ENCODE measurements at regions not wholly inside any gene's neighbourhood (a gene's known extent, or its start where the extent isn't known, plus 50 kb on each side); places are given as distances from the start of the nearest gene placed in this dataset.

DNA sequence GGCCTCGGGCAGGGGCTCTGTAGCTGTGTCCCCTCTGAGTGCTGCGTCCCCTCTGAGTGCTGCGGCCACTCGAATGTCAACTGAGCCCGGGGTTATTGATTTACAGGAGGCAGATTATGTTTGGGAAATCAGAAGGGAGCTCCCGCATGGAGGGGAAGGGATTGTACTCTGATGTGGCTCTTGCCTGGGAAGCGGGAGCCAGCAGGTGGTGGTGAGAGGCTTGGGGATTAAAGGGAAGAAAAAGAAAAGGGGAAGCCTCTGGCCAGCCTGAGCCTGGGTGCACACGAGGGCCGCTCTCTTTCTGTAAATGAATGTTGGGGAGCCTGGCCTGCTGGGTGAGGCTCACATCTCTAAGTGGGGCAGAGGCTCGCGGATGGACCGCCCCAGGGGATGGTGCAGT, 143.7 kb downstream of the AACS start:
- intact Hi-C loops (cut with micrococcal nuclease), result no loop called here
- H3K36me3 Mint-ChIP-seq (ENCODE audit: insufficient read depth, unreplicated experiment), result no peaks in the 10 kb centered on the region
- no peaks in the 10 kb centered on the region for H3K4me1 Mint-ChIP-seq (ENCODE audit: insufficient read depth, unreplicated experiment)
- TF ChIP-seq, protein P1, sequence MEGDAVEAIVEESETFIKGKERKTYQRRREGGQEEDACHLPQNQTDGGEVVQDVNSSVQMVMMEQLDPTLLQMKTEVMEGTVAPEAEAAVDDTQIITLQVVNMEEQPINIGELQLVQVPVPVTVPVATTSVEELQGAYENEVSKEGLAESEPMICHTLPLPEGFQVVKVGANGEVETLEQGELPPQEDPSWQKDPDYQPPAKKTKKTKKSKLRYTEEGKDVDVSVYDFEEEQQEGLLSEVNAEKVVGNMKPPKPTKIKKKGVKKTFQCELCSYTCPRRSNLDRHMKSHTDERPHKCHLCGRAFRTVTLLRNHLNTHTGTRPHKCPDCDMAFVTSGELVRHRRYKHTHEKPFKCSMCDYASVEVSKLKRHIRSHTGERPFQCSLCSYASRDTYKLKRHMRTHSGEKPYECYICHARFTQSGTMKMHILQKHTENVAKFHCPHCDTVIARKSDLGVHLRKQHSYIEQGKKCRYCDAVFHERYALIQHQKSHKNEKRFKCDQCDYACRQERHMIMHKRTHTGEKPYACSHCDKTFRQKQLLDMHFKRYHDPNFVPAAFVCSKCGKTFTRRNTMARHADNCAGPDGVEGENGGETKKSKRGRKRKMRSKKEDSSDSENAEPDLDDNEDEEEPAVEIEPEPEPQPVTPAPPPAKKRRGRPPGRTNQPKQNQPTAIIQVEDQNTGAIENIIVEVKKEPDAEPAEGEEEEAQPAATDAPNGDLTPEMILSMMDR (IDR thresholded peaks at IDR 0.05; ENCODE audit: unreplicated experiment), result no peak
- POLR2A ChIA-PET, result no interaction called here
- no peak overlapping the region for H3K4me3 Mint-ChIP-seq (ENCODE audit: unreplicated experiment)
- H3K27me3 Mint-ChIP-seq (ENCODE audit: insufficient read depth, unreplicated experiment), result peaks cover 62% of the 10 kb centered on the region
- no TSS peak for BruUV-seq (replicated peaks)
- DNase-seq (ENCODE audit: unreplicated experiment), result no peak
- CTCF ChIA-PET, result no interaction called here
- no peak overlapping the region for H3K27ac Mint-ChIP-seq (ENCODE audit: low read depth, unreplicated experiment)
- H3K9me3 Mint-ChIP-seq (ENCODE audit: unreplicated experiment), result no peaks in the 10 kb centered on the region

DNA sequence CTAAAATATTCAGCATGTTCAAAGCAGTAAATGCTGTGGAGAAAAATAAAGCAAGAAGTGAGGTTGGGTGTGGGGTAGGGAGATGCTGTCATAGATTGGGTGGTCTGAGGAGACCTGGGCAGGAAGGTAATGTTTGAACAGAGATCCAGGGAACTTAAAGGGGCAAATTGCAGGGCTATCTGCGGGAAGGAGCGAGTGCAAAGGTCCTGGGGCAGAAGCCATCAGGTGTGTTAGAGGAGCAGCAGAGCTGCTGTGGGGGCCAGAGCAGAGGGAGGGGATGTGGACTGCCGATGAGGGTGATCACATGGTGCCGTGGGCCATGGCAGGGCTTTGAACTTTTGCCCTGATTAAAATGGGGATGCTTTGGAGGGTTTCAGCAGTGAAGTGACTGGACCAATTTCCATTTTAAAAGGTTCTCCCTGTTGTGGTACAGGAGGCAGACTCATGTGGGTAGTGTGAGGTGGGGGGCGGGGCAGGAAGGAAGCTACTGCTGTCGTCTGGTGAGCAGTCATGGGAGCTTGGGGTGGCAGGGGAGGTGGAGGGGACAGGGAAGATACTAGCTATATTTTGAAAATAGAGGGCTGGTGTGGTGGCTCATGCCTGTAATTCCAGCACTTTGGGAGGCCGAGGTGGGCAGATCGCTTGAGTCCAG, 145.0 kb downstream of the AACS start:
- BruUV-seq (replicated peaks), result no TSS peak
- no peak for DNase-seq (ENCODE audit: unreplicated experiment)
- Mint-ChIP-seq H3K27me3 (ENCODE audit: insufficient read depth, unreplicated experiment) (peaks cover 75% of the 10 kb centered on the region), H3K27ac (ENCODE audit: low read depth, unreplicated experiment) (no peak overlapping the region), H3K4me3 (ENCODE audit: unreplicated experiment) (no peak overlapping the region), H3K4me1 (ENCODE audit: insufficient read depth, unreplicated experiment) (no peaks in the 10 kb centered on the region), H3K9me3 (ENCODE audit: unreplicated experiment) (no peaks in the 10 kb centered on the region), H3K36me3 (ENCODE audit: insufficient read depth, unreplicated experiment) (no peaks in the 10 kb centered on the region)
- ChIA-PET POLR2A (no interaction called here), CTCF (no interaction called here)
- TF ChIP-seq, protein P1 (IDR thresholded peaks at IDR 0.05; ENCODE audit: unreplicated experiment), result no peak
- intact Hi-C loops (cut with micrococcal nuclease), result no loop called here

DNA sequence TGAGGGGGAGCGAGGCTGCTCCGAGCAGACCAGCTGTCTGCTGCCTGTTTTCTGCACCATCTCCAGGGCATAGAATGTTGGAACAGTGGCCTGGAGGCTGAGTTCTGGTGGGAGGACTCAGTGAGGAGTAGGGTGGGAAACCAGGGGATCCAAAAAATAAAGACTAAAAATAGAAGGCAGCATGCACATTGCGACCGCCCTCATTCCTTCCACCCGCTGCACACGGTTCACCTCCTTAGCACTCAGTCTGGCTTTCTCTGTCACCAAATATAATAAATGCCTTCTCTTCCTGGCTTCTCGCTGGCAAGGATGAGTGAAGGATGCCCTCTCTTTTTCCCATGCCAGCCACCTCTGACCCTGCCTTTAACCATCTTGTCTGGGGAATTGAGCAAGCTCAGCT, 146.2 kb downstream of the AACS start:
- Mint-ChIP-seq H3K4me1 (ENCODE audit: insufficient read depth, unreplicated experiment) (no peaks in the 10 kb centered on the region), H3K27me3 (ENCODE audit: insufficient read depth, unreplicated experiment) (peaks cover 72% of the 10 kb centered on the region), H3K36me3 (ENCODE audit: insufficient read depth, unreplicated experiment) (no peaks in the 10 kb centered on the region), H3K4me3 (ENCODE audit: unreplicated experiment) (no peak overlapping the region), H3K27ac (ENCODE audit: low read depth, unreplicated experiment) (no peak overlapping the region), H3K9me3 (ENCODE audit: unreplicated experiment) (no peaks in the 10 kb centered on the region)
- CTCF ChIA-PET, result interaction anchor here (1.2 kb wide), 1 partner anchor 9 kb away, joined by 5 read pairs; no protein-coding TSS in a partner anchor
- POLR2A ChIA-PET, result no interaction called here
- TF ChIP-seq, protein P1 (IDR thresholded peaks at IDR 0.05; ENCODE audit: unreplicated experiment), result no peak
- DNase-seq (ENCODE audit: unreplicated experiment), result no peak
- no TSS peak for BruUV-seq (replicated peaks)
- intact Hi-C loops (cut with micrococcal nuclease), result no loop called here

DNA sequence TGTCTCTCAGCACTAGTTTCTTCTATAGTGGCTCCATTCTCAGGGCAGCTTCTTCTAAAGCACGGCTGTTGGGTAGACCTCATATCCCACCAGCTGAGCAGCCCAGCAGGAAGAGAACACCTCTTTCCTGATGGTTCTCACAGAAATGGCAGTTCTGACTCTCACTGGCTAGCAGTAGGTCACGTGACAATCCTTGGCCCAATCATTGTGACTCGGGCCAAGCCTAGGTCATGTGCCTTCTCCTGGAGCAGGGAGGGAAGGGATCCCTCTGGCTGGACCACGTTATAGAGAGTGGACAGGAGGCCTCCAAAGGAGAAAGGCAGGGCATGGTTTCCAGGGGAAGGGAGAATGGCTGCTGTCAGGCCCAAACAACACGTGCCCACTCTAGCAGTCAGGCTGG, 149.1 kb downstream of the AACS start:
- no peak for DNase-seq (ENCODE audit: unreplicated experiment)
- ChIA-PET CTCF (interaction anchor here (1.4 kb wide), 1 partner anchor 11 kb away, joined by 3 read pairs; no protein-coding TSS in a partner anchor), POLR2A (no interaction called here)
- no peaks in the 10 kb centered on the region for H3K9me3 Mint-ChIP-seq (ENCODE audit: unreplicated experiment)
- intact Hi-C loops (cut with micrococcal nuclease), result no loop called here
- no peak overlapping the region for H3K4me3 Mint-ChIP-seq (ENCODE audit: unreplicated experiment)
- H3K36me3 Mint-ChIP-seq (ENCODE audit: insufficient read depth, unreplicated experiment), result no peaks in the 10 kb centered on the region
- peaks cover 44% of the 10 kb centered on the region for H3K27me3 Mint-ChIP-seq (ENCODE audit: insufficient read depth, unreplicated experiment)
- no TSS peak for BruUV-seq (replicated peaks)
- H3K4me1 Mint-ChIP-seq (ENCODE audit: insufficient read depth, unreplicated experiment), result no peaks in the 10 kb centered on the region
- H3K27ac Mint-ChIP-seq (ENCODE audit: low read depth, unreplicated experiment), result no peak overlapping the region
- TF ChIP-seq, protein P1 (IDR thresholded peaks at IDR 0.05; ENCODE audit: unreplicated experiment), result no peak
